Activated CD8-positive, alpha-beta memory T cell treated with anti-CD3 and anti-CD28 coated beads, Interleukin-2, amount 50 U/mL, for 4 hours (primary cell): ENCODE measurements at regions not wholly inside any gene's neighbourhood (a gene's known extent, or its start where the extent isn't known, plus 50 kb on each side); places are given as distances from the start of the nearest gene placed in this dataset.

Experiments
- DNase-seq: peaks from one replicate; pipeline ENCODE4 v3.0.0-alpha.2; 2020

GRCh38 chr3:86162521-86162920 lies 828.4 kb downstream of the VGLL3 start:
- no peak for DNase-seq

GRCh38 chr3:86161493-86161892 lies 829.5 kb downstream of the VGLL3 start:
- DNase-seq, result no peak

- no peak for DNase-seq
Observed at GRCh38 chr3:86152620-86153019, 838.3 kb downstream of the VGLL3 start.

DNA sequence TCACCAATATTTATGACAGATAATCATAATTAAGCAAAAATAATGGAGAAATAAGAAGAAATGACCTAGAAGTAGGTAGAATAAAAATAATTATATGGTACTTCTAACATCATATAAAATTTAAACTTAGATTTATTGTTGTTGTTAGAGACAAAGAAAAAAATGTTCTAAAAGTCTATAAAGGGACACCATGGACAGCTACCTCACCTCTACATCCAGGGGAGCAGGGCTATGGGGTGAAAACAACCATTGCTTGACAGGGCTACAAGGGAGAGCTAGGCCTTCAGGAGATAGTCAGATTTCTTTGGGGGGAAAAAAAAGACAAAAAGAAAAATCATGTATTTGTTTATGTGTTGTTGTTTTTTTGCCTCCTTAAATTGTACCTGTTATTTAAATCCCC lies 841.9 kb downstream of the VGLL3 start:
- no peak for DNase-seq

DNA sequence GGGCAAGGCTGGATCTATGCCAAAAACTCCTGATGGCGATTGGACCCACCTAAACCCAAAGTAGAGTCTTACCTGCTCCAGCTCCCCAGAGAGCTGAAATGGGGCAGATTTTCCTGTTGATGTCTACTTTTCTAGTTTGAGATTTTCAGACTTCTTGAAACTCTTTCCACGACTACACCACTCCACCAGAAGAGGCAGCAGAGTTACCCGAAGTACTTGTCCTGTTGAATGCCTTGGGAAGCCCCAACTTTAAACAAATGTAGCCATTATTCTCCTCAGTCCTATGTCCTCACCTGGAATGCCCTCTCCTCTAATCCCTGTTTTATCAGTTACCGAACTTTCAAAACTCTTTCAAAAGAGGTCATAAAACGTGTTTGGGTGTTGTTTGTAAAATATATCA lies 843.8 kb downstream of the VGLL3 start:
- no peak for DNase-seq

DNA sequence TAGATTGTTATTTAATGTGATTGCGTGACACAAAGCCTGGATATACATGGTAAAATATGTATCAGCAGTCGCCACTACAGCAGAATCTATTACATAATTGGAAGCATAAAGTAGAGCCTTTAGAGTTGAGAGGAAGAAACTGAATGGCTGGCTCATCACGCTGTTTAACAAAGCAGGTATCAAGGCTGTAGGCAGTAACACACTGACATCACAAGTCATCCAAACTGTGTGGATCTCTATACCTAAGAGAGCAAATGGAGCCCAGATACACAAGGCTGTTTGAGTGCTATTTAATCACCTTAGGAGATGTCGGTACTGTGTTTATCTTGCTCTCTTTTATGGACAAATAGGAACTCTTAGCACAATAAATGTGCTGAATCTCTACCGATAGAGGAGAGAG lies 864.4 kb downstream of the VGLL3 start:
- no peak for DNase-seq
